SKM-1 (cell line): ENCODE measurements at regions not wholly inside any gene's neighbourhood (a gene's known extent, or its start where the extent isn't known, plus 50 kb on each side); places are given as distances from the start of the nearest gene placed in this dataset.

Source experiments
- DNase-seq: peaks from one replicate; lab custom pipeline; 2025; ENCODE audit not compliant: unreplicated experiment; lab: John Stamatoyannopoulos, UW

DNA sequence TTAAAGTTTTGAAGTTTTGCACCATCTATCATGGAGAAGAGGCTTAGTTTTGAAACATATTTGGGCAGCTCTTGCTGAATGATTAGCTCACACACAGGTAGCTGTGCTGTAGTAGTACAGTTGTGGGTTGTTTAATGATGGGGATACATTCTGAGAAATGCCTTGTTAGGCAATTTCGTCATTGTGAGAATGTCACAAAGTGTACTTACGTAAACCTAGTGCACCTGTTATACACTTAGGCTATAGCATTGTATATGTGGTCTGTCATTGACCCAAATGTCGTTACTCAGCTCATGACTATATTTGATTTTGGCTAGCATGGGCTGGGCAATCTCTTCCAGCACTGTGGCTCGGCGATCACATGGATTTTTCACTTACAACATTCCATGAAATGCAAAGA lies 247.2 kb upstream of the IGFBP3 start:
- no peak for DNase-seq

DNA sequence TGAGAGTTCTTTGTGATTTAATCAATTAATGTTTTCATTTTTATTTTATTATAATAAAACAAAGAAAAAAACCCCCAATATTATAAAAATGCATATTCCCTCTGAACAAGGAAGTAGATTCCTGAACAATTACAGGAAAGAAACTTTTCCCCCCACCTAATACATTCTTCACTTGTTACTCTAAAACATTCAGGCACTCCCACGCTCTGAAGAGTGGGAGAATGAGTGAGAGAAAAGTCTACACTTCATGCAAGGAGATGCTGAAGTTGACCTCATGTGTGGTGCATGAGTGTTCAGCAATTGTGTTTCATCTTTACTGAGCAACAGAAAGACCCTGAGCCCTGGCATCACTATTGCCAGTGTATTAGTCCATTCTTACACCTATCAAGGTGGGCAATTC lies 244.2 kb upstream of the IGFBP3 start:
- DNase-seq, result no peak

DNA sequence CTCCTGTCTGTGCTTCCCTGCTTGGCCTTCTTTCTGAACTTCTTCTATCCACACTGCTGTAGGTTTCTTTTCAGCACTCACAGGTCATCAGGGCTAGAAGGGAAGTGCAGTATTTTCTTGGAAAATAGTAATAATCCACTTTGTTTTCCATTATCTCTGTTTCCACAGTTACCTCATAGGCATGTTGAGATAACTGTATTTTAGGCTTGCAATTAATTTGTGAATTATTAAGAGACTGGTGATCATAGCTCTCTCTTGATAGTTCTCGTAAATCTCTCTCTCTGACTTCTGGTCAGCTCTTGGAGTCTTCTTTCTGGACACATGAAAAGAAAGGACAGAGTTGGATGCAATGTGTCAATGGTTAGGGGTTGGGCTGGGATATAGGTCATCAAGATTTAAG lies 243.6 kb upstream of the IGFBP3 start:
- no peak for DNase-seq

DNA sequence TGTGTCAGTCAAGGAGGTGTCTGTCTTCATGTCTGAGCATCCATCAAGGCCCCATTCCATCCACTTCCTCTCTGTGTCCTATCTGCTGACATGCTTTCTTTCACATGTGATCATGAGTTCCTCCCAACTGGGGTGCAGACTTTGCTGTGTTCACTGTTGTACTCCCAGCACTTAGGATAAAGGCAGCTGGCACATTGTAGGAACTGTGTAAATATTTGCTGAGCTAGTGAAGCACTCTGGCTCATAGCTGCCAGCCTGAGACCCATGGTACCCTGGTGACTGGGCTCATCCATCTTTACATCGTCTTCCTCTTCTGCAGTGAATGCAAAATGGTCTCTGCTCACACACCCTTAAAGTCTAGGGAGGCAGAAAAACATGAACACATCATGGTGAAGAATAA lies 242.2 kb upstream of the IGFBP3 start:
- DNase-seq, result no peak

DNA sequence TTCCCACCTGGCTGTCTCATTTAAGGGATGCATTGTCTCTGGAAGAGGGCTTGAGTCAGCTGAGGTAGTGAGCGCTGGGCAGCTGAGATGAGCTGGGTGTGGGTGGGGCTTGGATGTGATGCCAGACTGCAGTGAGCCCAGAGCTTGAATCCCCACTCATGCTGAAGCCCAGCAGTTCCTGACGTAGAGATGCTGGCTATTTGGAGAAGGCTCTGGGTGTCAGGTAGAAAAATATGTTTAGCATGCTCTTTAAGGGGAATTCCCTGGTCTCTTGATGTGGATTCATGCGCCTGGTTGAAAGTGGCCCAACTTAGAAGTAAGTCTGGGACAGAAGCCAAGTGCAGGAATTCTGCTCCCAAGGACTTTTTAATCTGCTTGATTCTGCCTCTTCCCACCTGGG lies 241.5 kb upstream of the IGFBP3 start:
- no peak for DNase-seq

DNA sequence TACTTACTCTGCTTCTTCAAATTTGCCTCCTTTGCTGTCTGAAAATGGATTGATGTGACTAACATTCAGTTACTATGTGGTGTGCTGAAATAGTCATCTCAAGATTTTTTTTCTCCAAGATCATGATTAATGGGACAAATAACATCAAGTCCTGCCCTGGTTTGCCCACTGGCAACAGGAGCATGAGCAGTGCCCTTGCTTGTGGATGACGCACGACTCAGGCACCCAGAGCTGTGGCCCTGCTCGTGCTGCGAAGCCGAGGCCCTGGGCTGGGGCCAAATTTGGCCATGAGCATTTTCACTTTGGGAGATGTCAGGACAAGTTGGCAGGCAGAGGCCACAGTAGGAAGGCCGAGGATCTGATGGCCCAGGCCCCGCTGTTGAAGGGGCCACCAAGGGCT lies 239.8 kb upstream of the IGFBP3 start:
- no peak for DNase-seq

DNA sequence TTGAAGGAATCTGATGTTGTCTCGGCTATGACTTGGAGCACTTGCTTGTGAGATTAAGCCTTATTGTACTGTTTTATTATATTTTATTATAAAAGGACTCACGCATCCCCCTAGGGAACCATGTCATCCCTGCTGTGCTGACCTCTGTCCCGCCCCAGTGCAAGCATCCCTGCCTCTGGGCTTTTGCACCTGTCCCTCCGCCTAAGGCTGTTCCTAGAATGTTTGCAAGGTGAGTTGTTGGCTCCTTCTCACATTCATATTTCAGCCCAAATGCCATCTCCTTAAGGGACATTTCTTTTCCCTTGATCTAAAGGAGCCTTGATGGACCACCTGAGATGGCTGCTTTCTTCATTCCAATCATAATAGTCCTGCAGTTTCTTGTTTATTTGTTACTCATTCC lies 236.9 kb upstream of the IGFBP3 start:
- no peak for DNase-seq

DNA sequence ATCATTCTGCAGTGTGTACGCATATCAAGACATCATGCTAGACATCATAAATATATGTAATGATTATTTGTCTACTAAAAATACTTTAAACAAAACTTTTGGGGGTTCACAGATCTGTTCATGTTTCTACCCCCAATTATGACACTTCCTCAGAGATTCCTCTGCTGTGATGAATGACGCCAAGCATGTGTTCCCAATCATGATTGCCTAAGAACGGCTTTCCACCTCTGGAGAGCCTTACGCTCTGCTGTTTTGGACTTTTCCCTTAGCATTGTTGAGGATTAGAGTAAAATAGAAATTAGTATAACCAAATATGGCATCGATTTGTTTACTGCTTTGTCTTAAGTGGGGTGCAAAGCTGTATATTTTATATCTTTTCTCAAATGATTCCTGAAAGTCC lies 236.3 kb upstream of the IGFBP3 start:
- DNase-seq, result no peak

DNA sequence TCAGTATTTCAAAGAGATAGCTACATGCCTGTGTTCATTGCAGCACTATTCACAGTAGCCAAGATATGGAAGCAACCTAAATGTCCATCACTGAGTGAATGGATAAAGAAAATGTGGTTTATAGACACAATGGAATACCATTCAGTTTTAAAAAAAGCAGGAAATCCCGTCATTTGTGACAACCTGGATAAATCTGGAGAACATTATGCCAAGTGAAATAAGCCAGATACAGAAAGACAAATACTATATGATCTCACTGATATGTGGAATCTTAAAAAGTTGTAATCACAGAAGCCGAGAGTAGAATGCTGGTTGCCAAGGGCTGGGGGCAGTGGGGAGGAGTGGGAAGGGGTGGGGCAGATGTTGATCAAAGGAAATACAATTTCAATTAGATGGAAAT lies 235.8 kb upstream of the IGFBP3 start:
- DNase-seq, result no peak

DNA sequence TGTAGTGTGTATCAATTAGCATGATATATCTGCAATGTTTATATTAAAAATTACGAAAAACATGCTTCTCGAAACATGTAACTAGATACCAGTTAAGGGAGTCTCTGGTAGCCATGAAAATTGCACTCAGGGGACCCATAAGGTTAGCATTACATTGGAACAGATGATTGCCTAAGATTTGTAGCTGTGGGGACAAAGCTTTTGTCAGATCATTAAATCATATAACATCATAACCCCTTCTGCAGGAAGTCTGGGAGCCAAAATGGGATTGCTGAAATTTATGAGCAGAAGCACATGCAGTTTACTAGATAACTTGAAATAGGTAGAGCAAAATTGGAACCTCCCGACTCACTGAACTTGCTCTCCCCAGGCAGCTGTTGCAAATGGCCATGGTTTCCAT lies 235.0 kb upstream of the IGFBP3 start:
- DNase-seq, result no peak

DNA sequence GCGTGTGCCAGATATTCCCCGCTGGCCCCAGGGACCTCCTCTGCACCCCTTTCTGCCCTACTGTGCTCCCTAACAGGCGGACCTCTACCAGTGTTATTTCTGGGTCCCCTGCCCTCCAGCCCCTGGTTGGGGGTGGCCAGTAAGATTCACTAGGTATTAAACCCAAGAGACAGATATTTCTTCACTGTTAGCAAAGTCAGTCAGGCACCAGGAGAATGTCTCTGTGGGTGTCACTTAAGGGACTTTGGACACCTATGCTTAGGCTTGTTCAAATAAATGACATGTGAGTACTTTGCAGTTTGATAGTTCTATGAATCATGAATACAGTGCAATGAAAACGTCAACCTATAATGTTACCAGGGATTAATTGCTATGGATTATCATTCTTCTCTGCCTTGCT lies 234.3 kb upstream of the IGFBP3 start:
- no peak for DNase-seq

DNA sequence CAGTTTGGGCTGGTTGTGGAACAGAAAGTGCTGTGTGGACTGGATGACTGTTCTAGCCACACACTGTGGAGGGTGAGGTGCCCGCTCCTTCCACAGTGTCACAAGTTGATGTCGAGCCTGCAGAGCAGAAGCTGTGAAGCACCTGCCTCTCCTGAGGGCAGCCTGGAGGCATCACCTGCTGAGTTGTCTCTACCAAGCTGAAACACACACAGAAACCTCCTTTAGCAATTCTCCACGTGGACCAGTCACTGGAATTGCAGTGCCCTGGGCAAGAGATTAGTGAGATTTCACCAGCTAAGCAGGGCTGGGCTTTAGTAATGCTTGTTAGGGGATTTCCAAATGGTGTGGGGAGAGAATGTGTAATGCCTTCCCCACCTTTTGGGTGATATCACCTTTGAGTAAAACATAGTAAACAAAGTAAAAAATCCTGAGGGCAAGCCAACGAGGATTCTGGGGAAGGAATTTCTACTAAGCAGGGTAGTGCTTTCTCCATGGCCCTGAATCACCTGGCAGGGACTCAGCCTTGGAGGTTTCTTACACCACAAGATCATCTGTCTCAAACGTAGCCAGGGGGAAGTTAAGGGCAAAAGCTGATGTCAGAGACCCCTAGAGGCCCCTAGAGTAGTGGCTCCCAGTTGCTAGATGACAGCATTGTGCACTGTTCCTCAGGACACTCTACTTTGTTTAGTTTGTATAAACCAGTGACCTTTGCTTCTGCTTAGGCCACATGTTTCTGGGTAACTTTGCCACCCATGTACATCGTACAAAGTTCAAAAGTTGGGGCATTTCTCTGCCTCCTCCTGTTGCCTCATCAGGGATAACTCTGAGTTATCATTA lies 233.1 kb upstream of the IGFBP3 start:
- DNase-seq, result no peak

DNA sequence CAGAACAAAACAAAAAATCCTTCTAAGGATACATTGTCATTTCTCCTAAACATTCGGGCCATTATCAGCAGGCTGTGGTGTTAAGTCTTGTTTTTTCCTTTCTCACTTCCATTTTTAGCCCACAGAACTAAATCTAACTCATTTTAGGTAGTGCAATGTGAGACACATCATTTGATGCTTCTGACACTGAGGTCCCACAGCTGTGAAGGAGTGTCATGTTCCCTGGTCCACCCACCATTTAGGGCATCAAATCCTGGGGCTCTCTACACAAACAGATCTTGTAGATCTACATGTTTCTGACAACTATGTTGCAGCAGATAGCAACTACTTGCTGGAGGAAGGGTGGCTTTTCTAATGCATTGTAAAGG lies 232.5 kb upstream of the IGFBP3 start:
- DNase-seq, result no peak

DNA sequence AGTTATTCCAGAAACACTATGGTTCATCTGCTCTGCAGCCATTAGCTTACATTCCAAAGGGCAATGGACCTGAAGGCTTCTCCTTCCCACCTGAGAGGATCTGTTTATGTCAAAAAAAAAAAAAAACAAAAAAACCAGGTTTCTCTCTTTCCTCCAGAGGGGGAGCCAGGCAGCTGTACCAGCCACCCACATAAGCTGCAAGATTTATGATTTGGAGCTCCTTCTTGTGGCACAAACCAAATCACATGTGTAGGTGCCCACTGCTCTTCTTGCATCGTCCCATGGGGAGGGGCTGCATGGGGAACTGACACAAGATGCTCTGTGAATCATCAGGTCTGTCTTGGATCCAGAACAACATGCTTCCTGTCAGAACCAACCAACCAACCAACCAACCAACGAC lies 231.6 kb upstream of the IGFBP3 start:
- no peak for DNase-seq

DNA sequence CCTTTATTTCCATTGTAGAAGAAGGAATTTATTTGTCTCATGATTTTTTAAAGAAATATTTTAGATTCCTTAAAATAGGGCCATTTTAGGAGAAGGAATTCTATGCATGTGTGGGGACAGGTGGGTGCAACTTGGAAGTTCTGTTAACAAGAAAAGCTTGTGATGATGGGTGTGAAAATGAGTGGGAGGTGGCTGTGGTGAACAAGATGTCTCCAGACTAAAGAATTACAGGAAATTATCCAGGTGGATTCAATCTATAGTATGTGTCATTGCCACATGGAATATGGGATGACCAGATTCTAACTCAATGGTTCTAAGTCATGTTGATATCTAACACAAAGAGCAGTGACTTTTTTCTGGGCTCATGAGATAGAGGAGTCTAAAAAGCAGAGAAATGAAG lies 229.6 kb upstream of the IGFBP3 start:
- DNase-seq, result no peak

DNA sequence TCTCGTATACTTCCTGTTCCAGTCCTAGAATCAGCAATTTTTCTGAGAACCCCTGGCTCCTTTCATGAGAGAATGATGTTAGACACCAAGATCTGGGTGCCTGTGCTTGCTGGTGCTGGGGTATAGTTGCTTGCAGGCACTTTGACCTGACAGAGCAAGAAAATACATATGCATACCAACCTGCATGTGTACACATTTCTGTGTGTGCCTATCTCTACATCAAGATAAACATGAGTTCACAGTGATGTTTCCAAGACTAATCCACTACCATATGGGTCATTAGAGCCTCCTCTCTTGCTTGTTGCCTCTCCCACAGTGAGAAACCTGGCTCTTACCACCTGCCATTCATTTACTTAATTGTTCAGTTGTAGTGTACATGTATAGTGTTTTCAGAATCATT lies 229.1 kb upstream of the IGFBP3 start:
- DNase-seq, result no peak

DNA sequence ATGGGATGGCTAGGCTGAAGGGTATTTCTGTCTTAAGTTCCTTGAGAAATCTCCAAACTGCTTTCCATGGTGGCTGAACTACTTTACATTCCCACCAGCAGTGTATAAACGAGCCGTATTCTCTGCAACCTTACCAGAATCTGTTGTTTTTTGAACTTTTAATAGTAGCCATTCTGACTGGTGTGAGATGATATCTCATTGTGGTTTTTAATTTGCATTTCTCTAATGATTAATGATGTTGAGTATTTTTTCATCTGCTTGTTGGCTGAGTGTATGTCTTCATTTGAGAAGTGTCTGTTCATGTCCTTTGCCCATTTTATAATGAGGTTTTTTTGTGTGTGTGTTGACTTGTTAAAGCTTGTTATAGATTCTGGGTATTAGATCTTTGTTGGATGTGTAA lies 226.8 kb upstream of the IGFBP3 start:
- no peak for DNase-seq

DNA sequence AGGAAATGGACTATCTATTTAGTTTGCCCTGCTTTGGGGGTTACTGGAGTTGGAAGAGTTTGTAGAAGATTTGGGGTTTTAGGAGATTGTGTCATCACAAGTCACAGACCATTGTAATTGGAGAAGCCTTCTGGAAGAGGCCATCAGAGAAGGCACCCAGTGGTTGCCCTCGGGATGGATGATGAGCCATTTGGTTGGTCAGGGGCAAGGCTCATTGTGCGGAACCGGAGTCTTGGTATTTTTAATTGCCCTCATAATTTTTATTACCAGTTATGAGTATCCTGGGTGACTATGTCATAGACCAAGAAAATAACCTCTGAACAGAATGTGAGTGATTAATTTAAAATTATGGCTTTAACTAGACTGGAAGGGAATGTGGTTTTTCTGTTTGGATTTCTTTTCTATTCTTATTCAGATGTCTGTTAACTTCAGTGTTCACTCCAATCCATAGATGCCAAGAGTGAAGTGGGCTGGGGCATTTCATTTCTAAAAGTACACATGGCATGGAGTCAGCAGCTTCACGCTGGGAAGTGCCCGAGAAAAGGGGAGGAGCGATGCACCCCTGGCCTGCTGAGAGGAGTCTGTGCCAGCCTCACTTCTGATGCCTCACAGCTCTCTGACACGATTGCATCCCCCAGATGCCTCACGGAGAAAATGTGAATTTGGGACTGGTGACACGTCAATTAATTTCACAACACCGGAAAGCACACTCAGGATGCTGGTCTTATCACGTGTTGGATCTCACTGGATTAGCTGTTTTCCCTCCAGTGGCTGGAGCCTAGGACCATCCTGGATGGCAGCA lies 225.6 kb upstream of the IGFBP3 start:
- no peak for DNase-seq

DNA sequence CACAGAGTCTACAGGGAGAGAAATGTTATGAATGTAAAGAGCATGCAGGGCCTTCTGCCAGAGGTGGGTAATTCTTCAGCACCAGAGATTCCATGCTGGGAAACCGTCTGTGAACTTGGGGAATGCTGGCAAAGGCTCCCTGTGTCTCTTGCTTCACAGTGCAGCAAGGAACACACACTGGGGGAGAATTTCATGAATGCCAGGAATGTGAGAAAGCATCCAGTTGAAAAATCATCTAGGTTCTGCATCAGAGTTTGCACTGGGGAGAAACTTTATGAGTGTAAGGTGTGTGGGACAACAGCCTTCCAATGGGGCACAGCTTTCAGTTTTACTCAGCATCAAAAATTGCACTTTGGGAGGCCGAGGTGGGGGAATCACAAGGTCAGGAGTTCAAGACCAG lies 224.3 kb upstream of the IGFBP3 start:
- DNase-seq, result no peak

DNA sequence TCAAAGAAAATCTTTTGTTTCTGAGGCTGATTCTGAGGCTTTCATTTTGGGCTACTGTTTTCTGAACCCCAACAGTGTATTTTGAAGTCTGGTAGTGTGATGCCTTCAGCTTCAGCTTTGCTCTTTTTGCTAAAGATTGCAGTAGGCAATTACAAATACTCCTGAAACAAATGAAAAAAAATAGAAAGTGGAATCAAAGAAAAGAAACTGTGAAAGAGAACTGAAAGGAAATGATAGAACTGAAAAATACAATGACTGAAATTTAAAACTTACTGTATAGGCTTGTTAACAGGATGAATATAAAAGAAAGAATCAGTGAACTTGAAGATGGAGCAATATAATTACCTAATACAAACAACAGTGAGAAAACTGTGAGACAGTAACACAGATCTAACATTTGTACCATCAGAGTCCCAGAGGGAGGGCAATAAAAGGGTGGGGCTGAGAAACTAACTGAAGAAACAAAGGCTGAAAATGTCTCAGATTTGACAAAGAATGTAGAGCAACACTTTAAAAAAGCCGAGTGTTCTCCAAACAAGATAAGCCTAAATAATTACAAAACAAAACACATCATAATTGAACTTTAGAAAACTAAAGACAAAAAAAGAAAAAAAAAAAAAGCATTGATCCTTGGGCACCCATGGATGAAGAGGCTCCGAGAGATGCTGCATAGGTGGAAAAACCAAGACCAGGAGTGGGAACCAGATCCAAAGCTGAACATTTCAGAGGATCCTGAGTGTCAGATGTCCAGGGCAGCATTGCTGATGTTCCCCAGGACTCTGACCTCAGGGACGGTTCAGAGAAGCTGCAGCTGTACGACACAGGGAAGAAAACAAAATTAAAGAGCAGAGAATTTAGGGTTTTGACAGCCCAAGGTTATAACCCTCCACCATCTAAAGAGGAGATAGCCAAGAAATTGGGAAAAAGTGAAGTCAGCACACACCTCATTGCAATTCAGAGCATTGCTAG lies 223.2 kb upstream of the IGFBP3 start:
- DNase-seq, result no peak

DNA sequence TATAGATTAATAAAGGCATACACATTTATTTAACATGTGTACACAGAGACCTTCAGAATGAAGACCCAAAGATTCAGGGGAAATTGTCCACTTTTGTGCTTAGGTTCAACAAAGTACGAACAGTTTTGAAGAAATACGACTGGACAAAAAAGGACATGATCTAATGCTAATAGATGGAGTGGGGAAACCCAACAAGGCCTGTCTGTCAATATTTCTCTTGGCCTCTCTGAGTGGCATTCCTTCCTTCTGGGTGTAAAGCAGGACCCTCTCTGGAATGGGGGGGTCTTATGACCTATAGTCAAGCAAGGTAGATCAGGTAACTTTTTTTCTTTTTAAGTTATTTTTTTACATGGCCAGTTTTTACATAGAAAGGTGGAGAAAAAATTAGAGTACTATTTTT lies 222.3 kb upstream of the IGFBP3 start:
- DNase-seq, result no peak

DNA sequence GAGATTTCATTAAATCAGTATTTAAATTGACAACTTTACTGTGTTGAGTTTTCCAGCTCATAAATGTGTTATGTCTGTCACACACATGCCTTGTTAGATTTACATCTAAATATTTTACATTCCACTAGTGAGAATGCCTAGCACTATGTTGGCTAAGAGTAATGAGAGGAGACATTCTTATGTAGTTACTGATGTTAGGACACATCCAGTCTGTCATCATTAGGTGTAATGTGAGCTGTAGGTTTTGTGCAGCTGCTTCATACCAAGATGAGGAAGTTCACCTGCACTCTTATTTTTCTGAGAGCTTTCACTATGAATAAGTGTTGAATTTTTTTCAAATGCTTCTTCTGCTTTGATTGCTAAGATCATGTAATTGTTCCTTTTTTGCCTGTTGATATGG lies 218.0 kb upstream of the IGFBP3 start:
- no peak for DNase-seq
